GM19099 (cell line): ENCODE measurements at regions not wholly inside any gene's neighbourhood (a gene's known extent, or its start where the extent isn't known, plus 50 kb on each side); places are given as distances from the start of the nearest gene placed in this dataset.

Experiments used
- POLR2A ChIP-seq: IDR thresholded peaks from 3 replicates; pipeline ENCODE4 v1.6.1; 2011; ENCODE audit warnings: low read depth; ENCODE audit not compliant: insufficient read length; ENCODE audit errors: extremely low read depth

DNA sequence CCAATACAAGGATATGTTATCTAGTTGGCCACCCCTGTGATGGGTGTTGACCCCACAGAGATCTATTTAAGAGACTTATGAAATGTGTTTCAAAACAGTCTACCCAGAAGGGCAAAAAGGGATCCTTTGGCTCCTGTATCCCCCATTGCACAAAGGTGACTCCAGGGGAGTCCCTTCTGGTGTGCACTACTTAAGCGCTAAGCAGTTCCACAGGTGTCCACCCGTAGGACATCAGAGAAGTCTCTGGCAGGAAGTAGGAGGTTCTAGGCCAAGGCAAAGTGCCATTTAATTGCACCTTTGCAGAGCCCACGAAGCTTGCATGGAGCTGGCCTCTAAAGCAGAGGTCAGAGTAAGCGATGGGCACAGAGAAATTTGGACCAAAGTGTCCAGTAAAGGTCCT is 147.7 kb downstream of the MRPL14 start:
- no peak for TF ChIP-seq POLR2A

DNA sequence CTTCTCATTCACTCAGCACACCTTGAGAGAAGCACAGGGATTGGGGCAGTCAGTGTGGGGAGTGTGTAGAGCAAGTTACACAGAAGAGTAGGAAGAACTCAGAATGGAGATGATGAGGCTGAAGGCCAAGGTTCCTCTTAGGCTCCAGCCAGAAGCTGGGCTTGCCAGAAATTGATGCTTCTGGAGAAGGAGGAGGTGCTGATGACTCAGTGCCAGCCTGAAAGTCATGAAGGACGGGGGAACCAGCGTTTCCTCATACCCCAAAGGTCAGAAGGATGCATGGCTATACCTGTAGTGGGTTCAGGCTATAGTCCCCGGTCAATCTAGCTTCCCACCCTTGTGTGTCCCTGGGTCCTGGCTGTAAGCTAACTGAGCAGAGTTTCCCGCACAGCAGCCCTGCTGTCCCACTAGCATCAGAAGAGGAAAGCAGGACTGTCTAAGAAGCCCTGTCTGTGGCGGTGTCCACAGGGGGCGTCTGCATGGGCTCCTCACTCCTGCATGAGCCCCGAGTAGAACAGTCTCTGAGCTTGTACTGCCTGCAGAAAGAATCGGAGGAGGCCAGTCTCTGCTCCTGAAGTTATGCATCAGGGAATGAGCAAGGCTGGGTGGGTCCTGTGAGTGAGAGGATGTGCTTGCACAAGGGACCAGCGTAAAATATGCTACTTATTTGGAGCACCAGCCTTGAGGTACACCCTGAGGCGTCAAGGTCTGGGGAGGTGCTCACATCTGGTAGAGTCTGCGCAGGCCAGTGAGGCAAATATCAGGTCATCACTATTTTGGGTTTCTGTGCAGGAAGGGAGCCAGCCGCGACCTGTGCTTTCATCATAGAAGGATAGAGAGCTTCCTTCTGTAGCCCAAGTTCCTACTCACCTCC is 148.5 kb downstream of the MRPL14 start:
- no peak for TF ChIP-seq POLR2A

DNA sequence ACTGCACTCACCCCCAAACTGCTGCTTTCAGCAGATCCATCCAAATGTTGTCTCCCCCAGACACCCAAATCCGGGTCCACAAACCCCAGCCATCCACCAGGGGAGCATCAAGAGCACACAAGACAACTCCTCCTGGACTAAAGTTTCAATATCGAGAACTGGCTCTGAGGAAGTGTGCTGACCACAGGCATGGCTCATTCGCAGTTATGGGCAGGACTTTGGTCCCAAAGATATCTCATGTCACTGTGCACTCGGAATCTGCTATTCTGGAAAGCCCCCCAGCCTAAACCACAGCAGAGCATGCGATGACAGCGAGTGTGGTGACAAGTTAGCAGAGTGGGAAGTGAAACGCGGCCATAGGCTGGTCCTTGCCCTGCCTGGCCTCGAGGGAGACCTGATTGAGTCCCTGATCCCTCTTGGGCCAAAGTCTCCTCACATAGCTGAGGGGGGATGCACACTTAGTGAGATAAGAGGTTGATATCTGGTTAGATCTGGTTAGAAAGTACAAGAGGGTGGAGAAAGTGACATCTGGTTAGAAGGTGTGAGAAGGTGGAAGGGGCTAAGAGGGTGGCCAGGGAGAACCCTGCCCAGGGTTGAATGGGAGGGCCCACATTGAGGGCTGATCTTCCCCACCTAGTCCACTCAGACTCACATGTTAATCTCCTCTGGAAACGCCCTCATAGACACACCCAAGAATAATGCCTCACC is 149.7 kb downstream of the MRPL14 start:
- no peak for TF ChIP-seq POLR2A

DNA sequence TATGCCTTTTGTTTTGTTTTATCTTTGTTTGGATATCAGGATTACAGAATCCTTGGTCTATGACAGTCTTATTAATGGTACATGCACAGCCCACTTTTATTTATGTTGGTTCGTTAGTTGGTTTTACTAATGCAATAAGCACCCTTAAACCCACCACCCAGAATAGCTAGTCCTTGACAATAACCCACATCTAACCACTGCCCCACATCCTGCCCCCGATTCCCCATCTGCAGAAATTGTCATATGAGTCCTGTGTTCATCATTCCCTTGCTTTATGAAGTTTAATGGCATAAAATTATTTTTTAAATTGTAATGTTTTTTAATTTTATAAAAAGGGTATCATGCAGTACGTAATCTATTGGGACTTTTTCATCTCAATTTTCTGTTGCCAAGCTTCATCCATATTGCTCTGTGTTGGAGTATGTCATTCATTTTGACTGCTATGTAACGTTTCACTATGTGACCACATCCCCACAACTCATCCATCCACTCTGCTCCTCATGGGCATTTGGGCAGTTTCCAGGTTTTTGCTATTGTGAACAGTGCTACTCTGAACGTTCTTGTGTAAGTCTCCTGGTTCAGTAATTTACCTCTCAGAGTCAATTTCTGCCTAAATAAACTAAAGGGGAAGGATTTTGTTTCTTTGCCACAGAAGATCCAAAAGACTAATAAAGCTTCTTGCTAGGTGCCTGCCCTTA is 150.4 kb downstream of the MRPL14 start:
- no peak for TF ChIP-seq POLR2A

- TF ChIP-seq POLR2A = no peak
Measured at GRCh38 chr6:43974643-43975230, 152.5 kb downstream of the MRPL14 start.

DNA sequence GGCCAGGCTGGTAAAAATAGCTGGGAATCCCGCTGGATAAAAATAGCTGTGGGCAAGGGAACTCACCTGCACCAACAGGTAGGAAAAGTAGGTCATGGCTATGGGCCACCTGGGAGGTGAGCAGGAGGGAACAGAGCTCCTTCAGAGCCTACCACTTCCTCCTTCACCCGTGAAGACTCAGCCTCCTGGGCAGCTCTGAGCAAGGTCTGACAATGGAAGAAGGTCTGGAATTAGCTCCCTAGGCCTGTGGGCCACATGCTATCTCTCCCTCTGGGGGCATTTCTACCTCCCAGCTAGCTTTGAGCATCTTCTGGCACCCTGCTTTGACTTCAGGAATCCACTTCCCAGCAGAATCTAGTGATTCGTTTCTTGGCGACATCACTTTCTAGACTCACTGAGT is 153.9 kb downstream of the MRPL14 start:
- TF ChIP-seq POLR2A = no peak

DNA sequence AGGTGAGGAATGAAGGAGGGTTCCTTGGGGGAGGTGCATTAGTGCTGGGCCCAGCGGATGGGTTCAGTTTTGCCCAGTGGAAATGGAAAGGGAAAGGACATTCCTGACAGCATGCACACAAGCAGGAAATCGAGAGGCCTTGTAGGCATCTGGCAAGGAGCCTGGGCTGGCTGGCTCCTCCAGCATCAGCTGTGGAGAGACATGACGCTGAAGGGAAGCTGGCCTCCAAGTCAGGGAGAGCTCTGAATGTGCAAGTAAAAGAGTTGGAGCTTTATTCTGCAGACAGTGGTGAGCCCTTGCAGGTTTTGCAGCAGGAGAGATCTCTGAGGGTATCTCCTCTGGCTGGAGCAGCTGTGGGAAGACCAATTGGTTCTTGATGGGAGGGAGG is 154.3 kb downstream of the MRPL14 start:
- TF ChIP-seq POLR2A = no peak

DNA sequence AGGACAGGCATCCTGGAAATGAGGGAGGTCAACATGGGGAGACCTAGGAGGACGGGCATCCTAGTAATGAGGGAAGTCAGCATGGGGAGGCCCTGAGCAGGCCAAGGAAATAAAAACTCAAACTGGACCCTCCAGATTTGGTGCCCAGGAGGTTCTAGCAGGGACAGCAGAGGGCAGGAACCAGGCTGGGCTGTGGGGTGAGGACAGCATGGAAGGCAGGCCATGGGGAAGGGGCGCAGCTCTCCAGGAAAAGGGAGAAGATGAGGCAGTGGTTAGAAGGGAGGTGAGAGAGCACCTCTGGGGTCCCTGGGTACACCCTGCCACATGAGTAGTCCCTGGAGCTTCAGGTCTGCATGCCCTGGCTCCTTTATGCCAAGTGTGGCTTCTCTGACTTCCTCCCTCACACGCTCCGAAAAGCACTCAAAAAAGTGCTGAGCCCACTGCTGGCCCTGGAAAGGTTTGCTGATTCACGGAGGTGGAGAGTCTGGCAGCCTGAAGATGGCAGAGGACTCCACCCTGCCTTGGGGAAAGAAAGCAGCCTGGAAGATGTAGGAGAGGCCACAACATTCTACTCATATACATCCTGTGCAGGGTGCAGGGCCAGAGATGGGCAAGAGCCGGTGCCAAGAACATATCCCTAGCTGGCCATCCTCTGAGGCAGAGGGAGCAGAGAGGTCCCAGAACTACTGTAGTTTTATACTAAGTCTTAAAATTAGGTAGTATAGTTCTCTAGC is 154.9 kb downstream of the MRPL14 start:
- TF ChIP-seq POLR2A = no peak

DNA sequence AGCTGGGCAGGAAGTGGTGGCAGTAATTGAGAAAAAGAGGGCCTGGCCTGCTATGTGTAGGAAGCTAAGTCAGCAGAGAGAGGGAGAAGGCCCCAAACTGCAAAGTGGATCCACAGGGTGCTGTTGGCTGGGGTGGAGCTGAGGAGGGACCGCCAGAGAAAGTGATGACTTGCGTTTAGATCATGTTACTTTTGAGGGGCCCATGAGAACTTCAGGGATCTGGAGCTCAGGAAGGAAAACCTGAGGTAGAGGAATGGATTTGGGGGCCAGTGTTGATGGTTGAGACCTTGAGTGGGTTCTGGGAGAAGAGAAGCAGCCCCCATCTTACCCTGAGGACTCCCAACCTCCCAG is 155.5 kb downstream of the MRPL14 start:
- no peak for TF ChIP-seq POLR2A

DNA sequence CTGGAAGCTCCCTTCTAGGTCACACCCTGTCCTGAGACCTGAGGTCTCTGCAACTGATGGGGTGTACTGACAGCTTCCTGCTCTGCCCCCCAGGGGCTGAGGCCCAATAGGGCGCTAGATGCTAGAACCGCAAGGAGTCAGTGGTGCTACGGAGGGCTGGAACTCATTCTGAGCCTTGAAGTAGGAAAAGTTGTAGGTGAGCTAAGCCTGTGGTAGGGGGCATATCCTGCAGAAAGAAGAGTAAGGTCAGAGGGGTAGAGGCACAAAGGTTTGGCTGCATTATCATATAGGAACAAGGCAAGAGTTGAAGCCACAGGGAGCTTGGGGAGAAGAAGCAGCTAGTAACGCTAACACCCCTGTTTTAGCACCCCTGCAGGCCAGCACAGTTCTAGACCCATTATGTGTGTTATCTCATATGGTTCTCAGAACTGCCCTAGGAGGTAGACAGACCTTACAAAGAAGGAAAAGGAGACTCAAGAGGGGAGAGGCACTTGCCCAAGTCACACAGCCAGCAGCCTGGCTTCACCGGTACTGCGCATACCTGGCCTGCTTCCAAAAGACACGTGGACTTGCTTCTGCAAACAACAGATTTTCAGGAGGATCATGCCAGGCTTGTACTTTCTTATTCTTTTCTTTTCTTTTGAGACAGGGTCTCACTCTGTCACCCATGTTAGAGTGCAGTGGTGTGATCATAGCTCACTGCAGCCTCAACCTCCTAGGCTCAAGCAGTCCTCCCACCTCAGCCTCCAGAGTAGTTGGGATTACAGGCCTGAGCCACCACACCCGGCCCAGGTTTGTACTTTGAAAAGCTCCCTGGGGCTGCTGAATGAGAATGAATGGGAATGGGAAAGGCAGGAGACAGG is 156.1 kb downstream of the MRPL14 start:
- TF ChIP-seq POLR2A = no peak

DNA sequence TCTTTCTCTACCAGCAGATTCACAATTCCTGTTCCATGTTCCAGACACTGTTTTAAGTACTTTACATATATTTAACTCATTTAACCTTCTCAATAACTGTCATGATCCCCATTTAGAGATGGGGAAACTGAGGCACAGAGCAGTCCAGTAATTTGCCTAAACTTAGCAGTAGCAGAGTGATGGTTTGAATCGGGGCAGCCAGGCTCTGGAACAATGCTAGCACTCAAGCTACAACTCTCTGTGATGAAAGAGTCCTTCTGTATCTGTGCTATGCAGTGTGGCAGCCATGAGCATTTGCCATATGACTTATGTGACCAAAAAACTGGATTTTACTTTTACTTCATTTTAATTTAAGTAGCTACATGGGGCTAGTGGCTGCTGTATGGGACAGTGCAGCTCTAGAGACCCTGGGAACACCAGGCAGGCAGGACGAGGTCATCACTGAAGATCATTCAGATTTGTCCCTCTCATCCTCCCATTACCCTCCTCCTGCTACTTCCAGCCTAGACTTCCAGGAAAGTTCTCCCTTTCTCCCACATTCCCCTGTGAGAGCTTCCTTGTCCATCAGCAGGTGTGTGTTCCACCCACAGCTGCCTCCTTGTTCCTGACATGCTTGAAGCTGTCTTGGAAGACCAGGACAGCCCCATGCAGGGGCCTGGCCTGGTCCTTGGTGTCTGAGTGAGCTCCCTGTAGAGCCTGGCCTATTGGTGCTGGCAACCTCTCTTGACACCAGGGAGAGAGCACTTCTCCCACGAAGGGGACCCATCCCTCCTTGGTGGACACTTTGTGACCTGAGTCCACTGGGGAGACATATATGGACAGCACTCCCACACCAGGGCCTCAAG is 157.0 kb downstream of the MRPL14 start:
- no peak for TF ChIP-seq POLR2A

DNA sequence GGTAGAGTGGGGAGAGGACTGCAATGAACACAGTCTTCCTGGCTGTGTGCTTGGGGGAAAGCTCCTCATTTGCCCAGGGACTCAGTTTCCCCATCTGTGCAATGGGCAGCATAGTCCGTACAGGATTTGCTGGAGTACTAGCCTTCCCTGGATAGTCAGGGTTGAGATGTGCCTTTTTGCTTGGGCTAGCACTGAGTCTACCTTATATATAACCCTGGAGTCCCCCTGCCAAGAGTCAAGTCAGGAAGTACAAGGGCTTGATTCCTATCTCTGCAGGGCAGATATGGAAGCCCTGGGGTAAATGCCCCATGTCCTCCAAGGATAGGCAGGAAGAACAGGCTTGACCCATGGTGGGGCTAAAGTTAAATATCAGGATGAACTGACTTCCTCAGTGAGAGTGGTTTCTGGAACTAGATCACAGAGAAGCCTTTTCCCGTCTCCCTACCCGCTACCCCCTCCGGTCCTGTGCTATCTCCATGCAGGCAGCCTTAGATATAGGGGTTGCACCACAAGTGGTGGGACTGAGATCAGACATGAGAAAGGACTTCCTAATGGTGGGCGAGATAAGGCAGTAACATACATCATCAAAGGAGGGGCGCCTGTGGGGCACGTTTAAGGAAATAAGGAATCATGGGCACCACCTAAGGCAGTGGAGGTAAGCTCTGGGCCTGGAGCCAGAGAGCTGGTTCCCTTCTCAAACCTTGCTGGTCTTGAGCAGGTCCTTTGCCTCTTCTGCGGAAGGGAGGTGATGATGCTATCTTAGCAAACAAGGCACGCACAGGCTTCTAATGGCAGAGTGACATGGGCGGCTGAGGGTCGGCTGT is 157.9 kb downstream of the MRPL14 start:
- TF ChIP-seq POLR2A = no peak
